GM18498 (cell line): ENCODE measurements at regions not wholly inside any gene's neighbourhood (a gene's known extent, or its start where the extent isn't known, plus 50 kb on each side); places are given as distances from the start of the nearest gene placed in this dataset.

Source experiments
- ATAC-seq: cut with Tn5 transposase; IDR thresholded peaks from one replicate; pipeline ENCODE4 v1.9.1; 2021; ENCODE audit warnings: mild to moderate bottlenecking, moderate library complexity; ENCODE audit not compliant: unreplicated experiment

GRCh38 chr2:144285324-144285723 lies 234.6 kb downstream of the ZEB2 start:
- no peak for ATAC-seq

DNA sequence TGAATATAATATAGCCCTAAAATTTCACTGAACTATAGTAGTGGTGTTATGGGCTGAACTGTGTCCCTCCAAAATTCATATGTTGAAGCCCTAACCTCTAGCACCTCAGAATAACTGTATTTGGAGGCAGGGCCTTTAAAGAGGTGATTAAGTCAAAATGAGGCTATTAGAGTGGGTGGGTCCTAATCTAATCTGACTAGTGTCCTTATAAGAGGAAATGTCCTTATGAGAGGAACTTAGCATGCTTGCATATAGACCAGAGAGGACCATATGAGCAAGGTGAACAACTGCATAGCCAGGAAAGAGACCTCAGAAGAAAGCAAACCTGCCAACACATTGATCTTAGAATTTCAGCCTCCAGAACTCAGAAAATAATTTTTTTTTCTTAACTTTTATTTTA lies 238.4 kb downstream of the ZEB2 start:
- no peak for ATAC-seq

DNA sequence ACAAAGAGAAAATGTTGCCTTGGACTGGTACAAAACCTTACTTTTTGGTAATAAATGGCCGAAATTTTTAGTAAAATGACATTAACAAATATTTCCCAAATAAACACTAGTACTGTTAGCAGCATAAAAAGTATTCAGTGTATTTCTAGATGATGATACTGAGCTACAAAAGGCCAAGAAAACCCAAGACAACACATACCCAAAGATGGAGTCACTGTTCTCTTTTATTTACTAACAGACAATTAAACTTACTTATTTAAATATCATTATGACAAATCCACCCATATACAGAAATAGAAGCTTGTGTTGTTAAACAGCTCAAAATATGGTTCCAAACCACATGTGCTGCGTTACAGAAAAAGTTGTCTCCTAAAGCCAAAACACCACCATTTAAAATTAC lies 239.9 kb downstream of the ZEB2 start:
- ATAC-seq = no peak

DNA sequence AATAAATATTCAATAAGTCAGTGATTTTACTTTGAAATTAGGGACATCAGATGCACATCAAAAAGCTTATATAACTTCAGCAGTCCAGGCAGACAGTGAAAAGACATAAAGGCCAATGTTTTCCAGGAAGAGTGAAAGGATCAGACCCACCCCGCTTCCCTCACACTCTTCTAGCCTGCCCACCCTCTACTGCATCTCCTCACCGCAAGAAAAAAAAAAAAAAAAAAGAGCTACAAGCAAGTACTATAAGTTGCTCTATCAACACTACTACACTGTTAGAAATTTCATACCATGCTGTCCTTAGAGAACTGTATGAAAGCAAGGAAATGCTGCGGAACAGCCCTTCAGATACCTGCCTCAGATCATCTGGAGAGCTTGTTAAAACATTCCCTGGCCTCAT lies 240.8 kb downstream of the ZEB2 start:
- no peak for ATAC-seq

- no peak for ATAC-seq
Observed at GRCh38 chr2:144277622-144278354, 242.1 kb downstream of the ZEB2 start.

DNA sequence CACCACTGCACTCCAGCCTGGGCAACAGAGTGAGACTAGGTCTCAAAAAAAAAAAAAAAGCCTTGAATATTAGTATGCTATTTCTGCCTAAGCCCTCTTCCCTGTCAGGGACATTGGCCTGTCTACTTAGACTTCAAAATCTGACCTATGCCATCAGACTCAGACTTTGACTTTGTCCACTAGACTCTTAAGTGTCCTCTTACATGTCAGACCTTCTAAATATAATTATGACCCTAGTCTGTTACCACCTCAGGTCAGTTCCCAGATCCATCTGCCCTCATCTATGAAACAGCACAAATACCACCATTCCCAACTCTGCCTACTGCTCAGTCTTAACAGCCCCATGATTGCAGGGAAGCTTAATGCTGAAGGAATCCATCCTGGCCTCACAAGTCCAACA lies 244.6 kb downstream of the ZEB2 start:
- ATAC-seq = no peak

DNA sequence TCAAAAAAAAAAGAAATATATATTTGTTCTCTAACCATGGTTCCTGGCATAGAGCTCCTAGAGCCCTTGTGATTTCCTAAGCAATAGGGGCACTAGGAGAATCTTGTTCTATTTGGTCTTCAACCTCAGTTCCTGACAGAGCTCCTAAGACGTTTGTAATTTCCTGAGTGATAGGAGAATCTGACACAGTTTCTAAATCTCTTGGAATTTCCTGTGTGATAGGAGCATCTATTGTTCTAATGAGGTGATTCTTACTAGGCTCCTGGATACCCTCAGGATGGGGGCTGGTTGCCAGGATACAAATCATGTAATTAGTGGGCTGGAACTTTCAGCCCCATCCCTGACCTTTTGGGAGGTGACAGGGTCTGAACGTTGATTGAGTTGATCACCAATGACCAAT lies 245.8 kb downstream of the ZEB2 start:
- no peak for ATAC-seq

GRCh38 chr2:144270951-144271350 lies 249.0 kb downstream of the ZEB2 start:
- no peak for ATAC-seq

GRCh38 chr2:144268036-144268678 lies 251.8 kb downstream of the ZEB2 start:
- ATAC-seq = no peak

DNA sequence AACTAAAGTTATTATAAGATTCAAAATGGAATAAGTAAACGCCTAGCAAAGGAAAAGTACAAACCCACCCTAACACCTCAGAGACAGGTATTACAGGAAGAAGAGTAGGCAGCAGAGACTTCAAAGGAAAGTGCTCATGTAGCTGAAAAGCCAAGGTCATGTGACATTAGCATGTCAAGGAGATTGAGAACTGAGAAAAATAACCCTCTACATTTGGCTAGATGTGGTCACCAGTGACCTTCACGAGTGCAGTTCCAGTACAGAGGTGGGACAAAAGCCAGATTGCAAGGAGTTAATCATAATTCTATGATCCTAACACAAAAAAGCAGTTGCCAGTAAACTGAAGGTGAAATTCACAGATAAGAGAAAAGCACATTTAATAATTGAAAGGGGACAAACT lies 252.7 kb downstream of the ZEB2 start:
- peak; percentile 91 for ATAC-seq

DNA sequence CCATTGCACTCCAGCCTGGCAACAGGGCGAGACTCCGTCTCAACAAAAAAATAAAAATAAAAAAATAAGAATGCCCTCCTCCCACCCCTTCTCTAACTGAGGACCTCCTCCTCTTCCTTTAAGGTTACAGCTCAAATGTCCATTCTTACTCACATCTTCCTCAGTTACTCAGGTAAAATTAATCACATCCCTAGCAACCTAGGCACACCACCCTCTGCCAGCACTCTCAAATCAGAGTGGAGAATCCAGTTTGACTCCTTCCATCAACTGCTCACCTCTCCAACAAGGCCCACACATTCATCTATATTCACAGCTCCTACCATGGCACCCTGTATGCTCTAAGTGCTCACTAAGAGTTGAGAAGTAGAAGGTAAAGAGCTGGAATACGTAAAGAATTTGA lies 254.3 kb downstream of the ZEB2 start:
- ATAC-seq = no peak

- ATAC-seq = no peak
Observed at GRCh38 chr2:144261966-144262365, 258.0 kb downstream of the ZEB2 start.

DNA sequence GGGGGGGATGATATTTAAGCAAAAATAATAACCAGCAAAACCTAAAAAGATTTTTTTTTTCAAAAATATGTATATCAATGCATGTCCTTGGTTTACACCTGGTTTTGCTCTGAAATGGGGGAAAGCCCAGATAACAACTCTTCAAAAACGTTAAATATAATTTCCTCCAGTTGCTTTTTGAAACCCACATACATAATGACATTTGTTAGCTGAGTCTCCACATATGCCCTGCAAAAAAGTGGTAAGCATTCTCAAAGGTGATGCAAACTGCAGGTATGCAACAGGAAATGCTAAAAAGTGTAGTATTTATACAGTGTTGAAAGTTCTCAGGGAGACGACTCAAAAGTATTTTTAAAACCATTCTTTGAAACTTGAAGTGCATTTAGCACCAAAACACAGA lies 258.6 kb downstream of the ZEB2 start:
- ATAC-seq = no peak

DNA sequence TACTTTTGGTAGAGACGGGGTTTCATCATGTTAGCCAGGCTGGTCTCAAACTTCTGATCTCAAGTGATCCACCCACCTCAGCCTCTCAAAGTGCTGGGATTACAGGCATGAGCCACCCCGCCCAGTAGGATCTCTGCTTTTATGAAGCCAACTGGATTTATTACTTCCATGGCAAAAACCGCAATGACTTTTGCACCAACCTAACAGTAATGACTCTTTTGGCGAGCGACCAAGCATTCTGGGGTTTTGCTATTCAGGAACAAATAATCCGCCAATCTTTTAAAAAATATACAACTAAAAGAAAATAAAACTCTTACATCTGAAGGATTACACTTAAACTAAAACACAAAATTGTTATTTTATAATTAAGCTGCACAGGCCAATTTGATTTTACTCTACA lies 260.6 kb downstream of the ZEB2 start:
- no peak for ATAC-seq

DNA sequence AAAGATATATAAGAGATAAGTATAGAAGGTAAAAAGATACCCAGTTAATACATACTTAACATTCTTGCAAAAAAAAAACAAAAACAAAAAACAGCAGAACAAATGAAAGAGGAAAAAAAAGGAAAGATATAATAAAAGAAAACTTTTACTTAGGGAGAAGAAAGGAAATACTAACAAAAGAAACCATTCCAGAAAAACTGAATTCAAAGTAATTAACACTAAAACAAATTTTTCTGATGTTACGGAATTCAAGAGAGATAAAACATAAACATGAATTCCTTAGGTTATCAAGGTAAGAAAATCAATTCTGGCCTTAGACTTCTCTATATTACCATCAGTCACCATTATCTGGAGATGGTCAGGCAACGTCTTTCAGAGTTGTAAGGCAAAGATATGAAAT lies 261.8 kb downstream of the ZEB2 start:
- ATAC-seq = no peak

- ATAC-seq = no peak
Observed at GRCh38 chr2:144256996-144257707, 262.8 kb downstream of the ZEB2 start.

GRCh38 chr2:144254342-144255235 lies 265.3 kb downstream of the ZEB2 start:
- ATAC-seq = no peak

- no peak for ATAC-seq
Observed at GRCh38 chr2:144253743-144254142, 266.2 kb downstream of the ZEB2 start.

DNA sequence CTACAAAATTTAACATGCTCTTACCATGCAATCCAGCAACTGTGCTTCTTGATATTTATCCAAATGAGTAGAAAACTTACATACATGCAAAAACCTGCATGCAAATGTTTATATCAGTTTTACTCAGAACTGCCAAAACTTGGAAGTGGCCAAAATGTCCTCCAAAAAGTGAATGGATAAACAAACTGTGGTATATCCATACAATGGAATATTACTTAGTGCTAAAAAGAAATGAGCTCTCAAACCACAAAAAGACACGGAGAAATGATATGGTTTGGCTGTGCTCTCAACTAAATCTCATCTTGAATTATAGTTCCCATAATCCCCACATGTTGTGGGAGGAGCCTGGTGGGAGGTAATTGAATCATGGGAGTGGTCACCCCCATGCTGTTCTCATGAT lies 267.2 kb downstream of the ZEB2 start:
- no peak for ATAC-seq

DNA sequence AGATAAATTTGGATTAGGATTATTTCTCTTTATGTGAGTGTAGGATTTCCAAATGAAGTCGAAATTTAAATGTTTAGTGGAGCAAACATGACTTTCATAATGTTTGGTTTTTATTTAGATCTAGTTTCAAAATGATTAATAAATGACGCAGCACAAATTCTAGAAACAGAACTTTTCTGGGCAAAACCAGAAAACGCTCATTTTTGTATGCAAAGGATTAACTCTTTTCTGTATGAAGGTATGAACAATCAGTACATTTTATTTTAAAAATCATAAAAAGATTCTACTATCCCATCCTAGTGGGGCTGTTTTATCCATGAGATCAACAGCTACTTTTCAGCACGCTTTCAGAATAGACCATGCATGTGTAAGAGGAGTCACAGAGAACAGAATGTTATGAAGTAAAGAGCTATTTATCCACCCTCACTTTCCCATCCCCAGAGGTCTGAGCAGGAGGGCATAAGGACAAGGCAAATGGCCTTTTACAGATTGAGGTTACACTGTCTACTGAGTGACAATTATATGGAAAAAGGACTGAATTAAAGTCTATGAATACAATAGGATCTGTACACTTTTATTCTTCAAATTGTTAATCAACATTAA lies 270.8 kb downstream of the ZEB2 start:
- ATAC-seq = peak; percentile 47
